Hematopoietic multipotent progenitor cell treated with erythropoietin and hydrocortisone succinate and interleukin-3 and kit ligand, for 4 days (in vitro differentiated cells): ENCODE measurements at regions not wholly inside any gene's neighbourhood (a gene's known extent, or its start where the extent isn't known, plus 50 kb on each side); places are given as distances from the start of the nearest gene placed in this dataset.
A peak's percentile ranks its signal among the peaks of the same experiment; 100 is the strongest.
"Not testable (repeated sequence)": the region's sequence is repeated elsewhere in the genome, so short reads cannot be mapped to it uniquely, and the experiment has no call there.

ENCODE experiments used
- DNase-seq: peaks from one replicate; pipeline ENCODE4 v3.0.0-alpha.2; 2015

GRCh38 chr1:196160066-196160795 is 448.0 kb downstream of the KCNT2 start:
- DNase-seq, result no peak

GRCh38 chr1:196155586-196155985 is 452.7 kb downstream of the KCNT2 start:
- no peak for DNase-seq

DNA sequence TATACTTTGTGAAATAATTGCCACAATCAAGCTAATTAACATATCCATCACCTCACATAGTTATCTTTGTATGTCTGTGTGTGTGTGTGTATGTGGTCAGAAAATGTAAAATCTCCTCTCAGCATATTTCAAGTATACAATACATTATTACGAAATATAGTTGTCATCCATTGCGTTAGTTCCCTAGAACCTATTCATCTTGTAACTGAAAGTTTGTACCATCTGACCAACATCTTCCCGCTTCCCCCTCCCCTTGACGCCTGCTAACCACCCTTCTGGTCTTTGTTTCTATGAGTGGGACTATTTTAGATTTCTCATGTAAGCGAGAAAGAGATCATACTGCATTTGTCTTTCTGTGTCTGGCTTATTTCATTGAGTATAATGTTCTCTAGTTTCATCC is 455.3 kb downstream of the KCNT2 start:
- peak; percentile 41 for DNase-seq

GRCh38 chr1:196152086-196152485 is 456.2 kb downstream of the KCNT2 start:
- DNase-seq, result no peak

- peak; percentile 72 for DNase-seq
These were observed 459.8 kb downstream of the KCNT2 start for GRCh38 chr1:196148367-196148970.

DNA sequence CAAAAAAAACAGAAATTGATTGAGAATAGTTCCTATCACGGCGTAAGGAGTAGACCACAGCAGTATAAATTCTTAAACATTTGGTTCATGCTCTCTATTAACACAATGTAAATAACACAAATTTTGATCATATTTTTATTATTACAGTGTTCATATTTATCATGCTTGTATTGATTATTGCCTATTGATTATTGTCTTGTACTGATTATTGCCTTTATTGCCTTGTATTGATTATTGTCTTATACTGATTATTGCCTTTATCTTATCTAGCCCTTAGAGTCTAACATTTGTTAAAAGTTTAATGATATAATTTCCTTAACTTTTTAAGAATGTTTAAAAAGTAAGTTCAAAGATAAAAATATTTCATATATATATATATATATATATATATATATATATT is 460.7 kb downstream of the KCNT2 start:
- no peak for DNase-seq

DNA sequence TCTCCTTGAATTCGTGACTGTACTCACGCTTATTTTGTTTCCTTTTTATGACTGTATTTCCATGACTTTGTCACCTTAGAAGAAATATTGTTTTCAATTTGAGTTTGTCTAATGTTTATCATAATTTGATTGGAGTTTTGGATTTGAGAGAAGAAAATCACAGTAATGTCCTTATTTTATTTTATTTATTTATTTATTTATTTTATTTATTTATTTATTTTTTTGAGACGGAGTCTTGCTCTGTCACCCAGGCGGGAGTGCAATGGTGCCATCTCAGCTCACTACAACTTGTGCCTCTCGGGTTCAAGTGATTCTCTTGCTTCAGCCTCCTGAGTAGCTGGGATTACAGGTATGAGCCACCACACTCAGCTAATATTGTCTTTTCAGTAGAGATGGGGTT is 463.1 kb downstream of the KCNT2 start:
- DNase-seq, result not testable (repeated sequence)

- DNase-seq, result peak; percentile 8
These were observed 463.7 kb downstream of the KCNT2 start for GRCh38 chr1:196144588-196144987.

- peak; percentile 6 for DNase-seq
These were observed 464.5 kb downstream of the KCNT2 start for GRCh38 chr1:196143602-196144342.

DNA sequence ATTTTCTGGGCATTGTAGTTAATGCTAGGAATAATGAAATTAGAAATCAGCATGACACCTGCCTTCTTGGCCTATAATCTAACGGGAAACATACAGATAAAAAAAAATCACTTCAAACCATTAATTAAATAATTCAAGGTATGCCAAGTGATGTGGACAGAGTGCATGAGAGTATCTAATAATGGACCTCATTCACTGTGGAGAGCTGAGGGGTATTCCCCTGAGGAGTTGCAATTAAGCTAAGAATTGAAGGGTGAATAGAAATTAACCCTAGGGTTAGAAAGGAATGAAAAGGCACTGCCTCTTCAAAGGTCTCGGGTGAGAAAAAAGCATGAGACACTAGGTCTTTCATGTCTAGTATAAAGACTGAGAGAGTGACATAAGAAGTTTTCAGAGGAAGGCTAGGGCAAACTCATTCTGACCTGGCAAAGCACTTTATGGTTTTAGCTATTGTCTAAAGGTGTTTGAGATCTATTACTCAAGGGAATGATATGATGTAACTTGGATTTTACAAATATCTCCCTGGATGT is 466.1 kb downstream of the KCNT2 start:
- DNase-seq, result no peak

GRCh38 chr1:196136396-196136795 is 471.8 kb downstream of the KCNT2 start:
- DNase-seq, result no peak

DNA sequence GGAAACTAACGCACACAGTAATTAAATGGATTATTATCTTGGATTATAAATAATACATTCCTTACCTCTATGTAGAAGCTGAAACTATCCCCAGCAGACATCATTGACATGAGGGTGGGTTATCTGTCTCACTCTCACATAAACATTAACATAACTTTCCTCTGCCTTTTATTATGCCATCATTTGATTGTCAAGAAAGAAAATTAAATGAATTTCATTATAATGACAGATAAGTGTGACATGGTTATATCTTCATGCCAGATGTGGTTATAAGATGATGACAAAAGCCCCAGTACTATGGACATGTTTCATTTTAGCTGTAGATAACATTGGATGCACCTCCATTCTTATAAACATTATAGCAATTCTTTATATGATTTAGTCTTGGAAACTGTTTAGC is 476.5 kb downstream of the KCNT2 start:
- no peak for DNase-seq

GRCh38 chr1:196128835-196129234 is 479.4 kb downstream of the KCNT2 start:
- DNase-seq, result no peak

DNA sequence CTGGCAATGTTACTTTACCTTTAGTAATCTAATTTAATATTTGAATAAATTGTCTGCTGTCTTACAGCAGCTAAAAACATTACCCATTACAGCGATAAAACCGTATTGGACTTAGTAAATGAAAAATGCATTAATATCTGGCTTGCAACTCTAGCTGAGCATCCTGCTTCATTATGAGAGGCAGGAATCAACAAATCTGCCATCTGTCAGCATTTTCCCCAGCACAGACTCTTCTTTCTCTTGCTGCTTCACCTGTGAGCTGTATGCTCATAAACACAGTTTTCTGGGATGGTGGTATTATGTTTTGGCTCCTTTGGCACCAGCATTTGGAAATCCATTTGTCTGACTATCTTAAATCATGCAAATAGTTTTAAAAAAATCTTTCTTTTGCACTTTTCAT is 487.1 kb downstream of the KCNT2 start:
- DNase-seq, result no peak

- DNase-seq, result no peak
These were observed 492.6 kb downstream of the KCNT2 start for GRCh38 chr1:196115646-196116045.

GRCh38 chr1:196114193-196114592 is 494.0 kb downstream of the KCNT2 start:
- no peak for DNase-seq

- not testable (repeated sequence) for DNase-seq
These were observed 499.2 kb downstream of the KCNT2 start for GRCh38 chr1:196108990-196109389.

DNA sequence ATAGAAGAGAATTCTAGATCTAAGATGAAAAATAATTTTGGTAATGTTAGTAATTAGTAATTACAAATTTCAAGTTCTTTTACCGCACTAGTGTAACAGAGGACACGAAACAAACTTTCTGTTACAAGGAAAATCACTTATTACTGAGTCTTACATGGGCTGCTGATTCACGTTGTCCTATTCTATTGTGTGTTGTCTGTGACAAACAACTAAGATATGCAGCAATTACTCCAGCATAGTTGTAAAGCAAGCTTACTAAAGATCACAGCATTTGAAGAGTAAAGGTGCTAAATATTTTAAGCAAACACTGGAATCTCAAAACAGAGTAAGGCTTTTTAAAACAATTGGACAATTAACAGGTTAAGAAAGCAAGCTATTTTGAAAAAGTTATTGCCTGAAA is 502.3 kb downstream of the KCNT2 start:
- DNase-seq, result no peak

DNA sequence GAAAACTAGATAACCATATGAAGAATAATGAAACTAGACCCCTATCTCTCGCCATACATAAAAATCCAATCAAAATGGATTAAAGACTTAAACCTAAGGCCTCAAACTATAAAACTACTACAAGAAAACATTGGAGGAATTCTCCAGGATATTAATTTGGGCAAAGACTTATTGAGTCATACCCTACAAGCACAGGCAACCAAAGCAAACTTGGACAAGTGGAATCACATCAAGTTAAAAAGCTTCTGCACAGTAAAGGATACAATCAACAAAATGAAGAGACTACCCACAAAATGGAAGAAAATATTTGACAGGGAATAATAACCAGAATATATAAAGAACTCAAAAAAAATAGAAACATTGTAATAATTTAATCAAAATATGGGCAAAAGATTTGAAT is 505.4 kb downstream of the KCNT2 start:
- no peak for DNase-seq

DNA sequence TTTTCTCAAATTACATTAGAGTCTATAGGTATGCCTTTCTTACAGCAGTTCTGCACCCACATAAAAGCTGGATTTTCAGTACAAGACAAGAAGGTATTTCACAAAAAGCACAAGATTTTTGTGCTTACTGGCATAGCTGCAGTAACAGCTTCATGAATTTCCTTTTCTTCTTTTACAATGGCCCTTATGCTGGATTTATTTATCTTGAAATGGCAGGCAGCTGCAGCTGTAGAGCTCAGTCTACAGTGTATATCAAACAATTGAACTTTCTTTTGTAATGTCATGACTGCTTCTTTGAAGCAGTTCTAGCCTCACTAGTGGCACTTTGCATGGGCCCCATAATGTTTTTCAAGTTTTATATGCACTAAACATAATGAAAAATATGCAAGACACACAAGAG is 510.2 kb downstream of the KCNT2 start:
- no peak for DNase-seq

GRCh38 chr1:196094821-196095220 is 513.4 kb downstream of the KCNT2 start:
- DNase-seq, result no peak

- DNase-seq, result peak; percentile 43
These were observed 516.7 kb downstream of the KCNT2 start for GRCh38 chr1:196091397-196092135.

- DNase-seq, result no peak
These were observed 518.0 kb downstream of the KCNT2 start for GRCh38 chr1:196090226-196090625.
